Left lung (tissue), 4 donors: ENCODE measurements at regions not wholly inside any gene's neighbourhood (a gene's known extent, or its start where the extent isn't known, plus 50 kb on each side); places are given as distances from the start of the nearest gene placed in this dataset.

ENCODE experiments used
- ATAC-seq: fragments of 200-7000 bp; cut with Tn5 transposase; one replicate; pipeline ENCODE4 v1.9.1; 2020; ENCODE audit warnings: moderate library complexity
- DNase-seq, 4 donors: peaks; one replicate each; pipeline ENCODE4 v3.0.0-alpha.2; 2013 to 2020
- H3K27ac ChIP-seq, 2 donors: fragments of 200-600 bp; sonication (generic) in 1 of 2; one replicate each; pipeline versions ENCODE4 v1.5.0 to v1.8.0; 2020 to 2021
- H3K27me3 ChIP-seq, 2 donors: fragments of 200-600 bp; sonication (generic) in 1 of 2; one replicate each; pipeline versions ENCODE4 v1.5.0 to v1.8.0; 2020 to 2021
- H3K36me3 ChIP-seq, 2 donors: fragments of 200-600 bp; sonication (generic) in 1 of 2; one replicate each; pipeline versions ENCODE4 v1.5.0 to v1.8.0; 2020 to 2021
- H3K4me1 ChIP-seq, 2 donors: fragments of 200-600 bp; one replicate each; pipeline ENCODE4 v1.8.0; 2021
- H3K4me3 ChIP-seq, 2 donors: fragments of 200-600 bp; sonication (generic) in 1 of 2; one replicate each; pipeline versions ENCODE4 v1.5.0 to v1.8.0; 2020 to 2021; ENCODE audit warnings: mild to moderate bottlenecking in 1 of 2
- H3K9me3 ChIP-seq, 2 donors: fragments of 200-600 bp; sonication (generic) in 1 of 2; one replicate each; pipeline versions ENCODE4 v1.5.0 to v1.8.0; 2020 to 2021
- CTCF ChIP-seq, 2 donors: fragments of 200-600 bp; sonication (generic) in 1 of 2; IDR thresholded peaks; one replicate each; pipeline versions ENCODE4 v1.5.0 to v1.8.0; 2021; ENCODE audit warnings: antibody characterized with exemption in 2 of 2
- intact Hi-C, 2 donors: fragments of 100-400 bp; cut with DNase I; formaldehyde crosslinking; loops; one replicate each; pipeline versions ENCODE4 v1.11.2 to v1.14.2; 2022
- donor health status: DM: no; HTN: yes; CAD: no.
- donor health status: DM: no; HTN: no; CAD: no.

DNA sequence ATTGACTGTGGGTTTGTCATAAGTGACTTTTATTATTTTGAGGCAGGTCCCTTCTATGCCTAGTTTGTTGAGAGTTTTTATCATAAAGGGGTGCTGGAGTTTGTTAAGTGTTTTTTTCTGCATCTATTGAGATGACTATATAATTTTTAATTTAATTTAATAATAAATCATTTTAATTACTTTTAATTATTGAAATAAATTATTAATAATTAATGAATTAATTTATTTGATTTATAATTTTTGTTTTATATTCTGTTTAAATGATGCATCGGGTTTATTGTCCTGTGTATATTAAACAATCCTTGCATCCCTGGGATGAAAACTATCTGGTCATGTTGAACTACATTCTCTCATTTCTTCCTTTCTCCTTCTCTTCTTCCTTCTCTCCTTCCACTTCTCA lies 1352.2 kb upstream of the PRR20A start:
- Histone ChIP-seq H3K9me3 (peaks cover 0 to 4% of the 10 kb centered on the region in 2 donors), H3K36me3 (no peaks in the 10 kb centered on the region), H3K4me3 (no peak overlapping the region), H3K4me1 (no peaks in the 10 kb centered on the region), H3K27ac (no peak overlapping the region), H3K27me3 (no peaks in the 10 kb centered on the region)
- ATAC-seq (no peak), DNase-seq (no peak)
- no peak for TF ChIP-seq CTCF (IDR thresholded peaks at IDR 0.05)
- intact Hi-C loops, result no loop called here

DNA sequence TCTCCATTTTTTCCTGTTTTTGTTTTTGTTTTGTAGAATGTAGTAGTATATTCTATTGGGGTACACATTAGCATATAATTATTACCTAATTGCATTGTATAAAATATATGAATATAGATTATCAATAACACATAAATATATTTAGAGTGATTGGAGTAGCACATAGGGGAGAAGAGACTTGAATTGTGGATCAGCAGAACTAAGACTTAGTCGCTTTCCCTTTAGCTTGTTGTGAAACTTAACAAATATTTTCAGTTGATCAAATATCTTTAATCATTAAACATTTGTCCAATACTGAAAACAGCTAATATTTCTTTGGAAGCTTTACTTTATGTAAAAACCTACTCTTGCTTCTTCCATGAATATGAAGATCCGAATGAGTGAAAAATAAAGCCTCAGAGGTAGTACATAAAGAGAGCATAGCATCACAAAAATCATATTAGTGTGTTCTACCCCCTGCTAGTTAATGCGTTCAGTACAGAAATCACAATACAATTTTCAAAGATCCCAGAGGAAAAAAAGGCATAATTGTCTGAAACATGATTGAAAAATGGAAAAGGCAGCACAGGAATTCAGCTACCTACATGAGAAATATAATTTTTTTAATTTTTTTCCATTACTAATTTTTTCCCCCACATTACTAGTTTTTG lies 1348.0 kb upstream of the PRR20A start:
- H3K36me3 ChIP-seq, result no peaks in the 10 kb centered on the region
- intact Hi-C loops, result no loop called here
- peaks cover 0 to 4% of the 10 kb centered on the region in 2 donors for H3K9me3 ChIP-seq
- H3K27me3 ChIP-seq, result no peaks in the 10 kb centered on the region
- no peak overlapping the region for H3K27ac ChIP-seq
- no peak overlapping the region for H3K4me3 ChIP-seq
- no peak for ATAC-seq
- no peak for TF ChIP-seq CTCF (IDR thresholded peaks at IDR 0.05)
- DNase-seq, result no peak
- H3K4me1 ChIP-seq, result no peaks in the 10 kb centered on the region

DNA sequence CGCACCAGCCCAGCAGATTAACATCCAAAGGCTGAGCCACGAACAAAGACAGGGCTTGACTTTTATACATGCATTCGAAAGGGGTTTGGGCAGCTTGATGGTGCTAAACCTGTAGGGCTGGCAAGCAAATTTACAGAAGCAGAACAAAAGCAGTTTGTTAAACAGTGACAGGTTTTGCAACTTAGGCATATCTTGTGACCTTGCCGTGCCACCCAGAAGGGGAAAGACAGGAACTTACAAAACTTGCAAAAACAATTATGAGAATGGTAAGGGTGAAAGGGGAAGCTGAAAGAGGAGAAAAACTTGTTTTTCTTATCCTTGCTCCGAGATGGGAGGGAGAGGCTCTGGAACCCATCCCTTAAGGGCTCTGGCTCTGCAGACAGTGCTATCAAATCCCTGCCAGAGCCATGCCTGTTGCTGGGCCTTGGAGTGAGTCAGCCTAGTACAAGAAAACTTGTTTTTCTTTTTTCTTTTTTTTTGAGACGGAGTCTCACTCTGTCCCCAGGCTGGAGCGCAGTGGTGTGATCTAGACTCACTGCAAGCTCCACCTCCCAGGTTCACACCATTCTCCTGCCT lies 1325.2 kb upstream of the PRR20A start:
- Histone ChIP-seq H3K9me3 (peaks cover 0 to 18% of the 10 kb centered on the region in 2 donors), H3K4me1 (no peaks in the 10 kb centered on the region), H3K36me3 (no peaks in the 10 kb centered on the region), H3K27ac (no peak overlapping the region), H3K27me3 (no peaks in the 10 kb centered on the region), H3K4me3 (no peak overlapping the region)
- TF ChIP-seq CTCF (IDR thresholded peaks at IDR 0.05), result no peak
- intact Hi-C loops, result no loop called here
- ATAC-seq (no peak), DNase-seq (no peak)

DNA sequence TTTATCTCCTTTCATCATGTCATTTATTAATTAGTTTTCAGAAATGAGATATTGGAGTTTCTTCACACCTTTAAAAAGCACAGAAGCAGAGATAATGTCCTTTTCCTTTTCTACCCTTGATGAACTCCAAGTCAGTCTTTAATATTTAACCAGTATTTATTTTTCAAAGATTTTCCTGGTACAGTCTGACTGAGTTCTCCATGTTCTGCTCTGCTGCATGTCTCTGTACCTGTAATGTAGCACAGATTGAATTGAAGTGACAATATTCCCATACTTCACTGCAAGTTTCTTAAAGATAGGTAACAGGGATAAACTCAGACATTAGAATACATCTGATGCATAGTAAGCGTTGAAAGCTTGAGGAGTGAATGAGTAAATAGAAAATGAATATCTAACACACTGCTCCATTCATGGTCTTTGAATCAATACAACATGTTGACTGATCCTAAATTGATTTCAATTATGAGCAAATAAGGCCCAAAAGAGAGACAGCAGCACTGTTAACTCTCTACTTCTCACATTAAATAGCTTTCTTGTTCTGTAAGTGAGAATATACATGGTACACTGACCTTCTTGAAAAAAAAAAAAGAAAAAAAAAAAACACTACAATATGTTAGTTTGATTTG lies 1323.6 kb upstream of the PRR20A start:
- H3K9me3 ChIP-seq, result peaks cover 0 to 10% of the 10 kb centered on the region in 2 donors
- no peaks in the 10 kb centered on the region for H3K27me3 ChIP-seq
- intact Hi-C loops, result no loop called here
- DNase-seq, result no peak
- no peak overlapping the region for H3K4me3 ChIP-seq
- ATAC-seq, result no peak
- no peak for TF ChIP-seq CTCF (IDR thresholded peaks at IDR 0.05)
- H3K36me3 ChIP-seq, result no peaks in the 10 kb centered on the region
- H3K27ac ChIP-seq, result no peak overlapping the region
- H3K4me1 ChIP-seq, result no peaks in the 10 kb centered on the region

DNA sequence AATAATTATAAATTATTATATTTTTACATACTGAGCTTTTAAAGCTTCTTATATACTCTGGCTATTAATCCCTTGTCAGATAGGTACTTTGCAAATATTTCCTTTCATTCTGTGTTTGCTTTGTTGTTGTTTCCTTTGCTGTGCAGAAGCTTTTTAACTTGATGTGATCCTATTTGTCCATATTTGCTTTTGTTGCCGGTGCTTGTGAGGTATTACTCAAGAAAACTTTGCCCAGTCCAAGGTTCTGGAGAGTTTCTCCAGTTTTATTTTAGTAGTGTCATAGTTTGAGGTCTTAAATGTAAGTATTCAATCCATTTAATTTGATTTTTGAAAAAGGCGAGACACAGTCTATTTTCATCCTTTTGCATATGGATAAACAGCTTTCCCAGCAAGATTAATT lies 1319.9 kb upstream of the PRR20A start:
- H3K27me3 ChIP-seq, result no peaks in the 10 kb centered on the region
- no peaks in the 10 kb centered on the region for H3K36me3 ChIP-seq
- intact Hi-C loops, result no loop called here
- DNase-seq, result no peak
- no peak for TF ChIP-seq CTCF (IDR thresholded peaks at IDR 0.05)
- H3K4me3 ChIP-seq, result no peak overlapping the region
- H3K4me1 ChIP-seq, result no peaks in the 10 kb centered on the region
- H3K9me3 ChIP-seq, result no peaks in the 10 kb centered on the region
- ATAC-seq, result no peak
- H3K27ac ChIP-seq, result no peak overlapping the region
